Activated CD8-positive, alpha-beta memory T cell treated with anti-CD3 and anti-CD28 coated beads, Interleukin-2, amount 50 U/mL, for 48 hours (primary cell): ENCODE measurements at regions not wholly inside any gene's neighbourhood (a gene's known extent, or its start where the extent isn't known, plus 50 kb on each side); places are given as distances from the start of the nearest gene placed in this dataset.
"Not testable (repeated sequence)": the region's sequence is repeated elsewhere in the genome, so short reads cannot be mapped to it uniquely, and the experiment has no call there.

Source experiments
- DNase-seq: peaks from one replicate; pipeline ENCODE4 v3.0.0-alpha.2; 2020

DNA sequence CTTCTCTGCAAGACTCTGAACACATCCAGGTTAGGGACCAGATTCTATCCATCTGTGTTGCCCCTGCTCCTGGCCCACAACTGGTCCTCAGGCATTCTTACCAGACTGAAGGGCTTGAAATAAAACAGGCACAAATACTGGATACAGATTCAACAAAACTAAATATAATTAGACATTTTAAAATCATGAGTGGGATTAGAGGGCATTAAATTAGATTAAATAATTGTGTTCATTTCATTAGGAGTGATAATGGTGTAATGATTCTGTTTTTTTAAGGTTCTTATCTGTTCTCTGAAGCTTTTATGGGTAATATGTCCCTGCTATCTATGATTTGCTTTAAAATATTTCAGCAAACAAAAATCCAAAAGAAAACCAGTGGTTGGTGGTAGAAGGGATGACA is 226.5 kb downstream of the IRS1 start:
- DNase-seq, result no peak

DNA sequence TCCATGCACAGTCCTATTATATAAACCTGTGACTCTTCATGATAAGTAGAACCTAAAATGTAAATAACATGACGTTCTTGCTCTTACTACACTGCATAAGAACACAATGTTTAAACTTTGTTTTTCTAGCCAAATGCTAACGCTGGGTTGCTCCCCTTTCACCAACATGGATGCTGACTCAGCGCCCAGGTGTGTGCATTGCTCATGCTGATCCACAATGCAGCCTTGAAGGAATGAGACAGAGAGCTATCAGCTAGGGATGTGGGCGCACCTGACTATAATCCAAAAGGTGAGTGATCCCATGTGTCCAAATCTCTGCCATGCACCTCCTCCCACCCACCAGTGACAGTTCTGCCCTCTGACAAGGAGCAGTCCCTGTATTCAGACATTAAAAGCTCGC is 235.0 kb downstream of the IRS1 start:
- DNase-seq, result no peak

DNA sequence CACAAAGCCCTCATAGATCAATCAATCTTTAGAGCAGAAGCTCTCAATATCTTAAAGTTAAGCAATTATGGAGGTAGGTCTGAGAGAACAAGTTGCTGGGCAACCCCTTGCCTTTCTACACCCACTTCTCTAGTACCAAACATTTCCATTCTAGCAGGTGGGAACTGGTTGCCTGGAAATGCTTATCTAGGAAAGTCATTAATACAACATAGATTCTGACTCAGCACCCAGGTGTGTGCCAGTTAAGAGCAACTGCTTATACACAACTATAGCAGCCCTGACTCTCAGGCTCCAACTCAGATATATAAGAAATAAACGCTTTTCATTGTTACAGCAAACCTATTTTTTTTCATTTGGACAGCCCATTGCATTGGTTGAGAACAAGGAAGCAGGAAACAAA is 237.7 kb downstream of the IRS1 start:
- DNase-seq, result no peak

- DNase-seq, result no peak
These were observed 239.3 kb downstream of the IRS1 start for GRCh38 chr2:226560325-226560724.

- no peak for DNase-seq
These were observed 240.1 kb downstream of the IRS1 start for GRCh38 chr2:226559536-226559935.

DNA sequence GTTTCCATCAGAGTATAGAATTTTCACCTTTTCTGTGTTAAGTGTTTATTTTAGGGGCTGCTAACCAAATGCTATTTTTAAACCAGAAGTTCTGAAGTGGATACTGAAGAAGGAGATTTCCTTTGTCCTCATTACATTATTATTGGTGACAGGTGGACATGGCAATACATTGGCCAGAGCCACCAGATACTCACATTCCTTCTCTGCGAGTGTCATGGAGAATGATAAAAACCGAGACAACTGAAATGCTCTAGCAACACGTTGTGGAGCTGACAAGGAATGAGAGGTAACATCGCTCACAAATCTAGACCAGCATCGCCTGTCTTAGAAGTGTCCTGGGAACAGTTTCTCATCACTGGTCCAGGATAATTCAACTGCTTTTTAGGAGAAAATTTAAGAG is 241.2 kb downstream of the IRS1 start:
- no peak for DNase-seq

DNA sequence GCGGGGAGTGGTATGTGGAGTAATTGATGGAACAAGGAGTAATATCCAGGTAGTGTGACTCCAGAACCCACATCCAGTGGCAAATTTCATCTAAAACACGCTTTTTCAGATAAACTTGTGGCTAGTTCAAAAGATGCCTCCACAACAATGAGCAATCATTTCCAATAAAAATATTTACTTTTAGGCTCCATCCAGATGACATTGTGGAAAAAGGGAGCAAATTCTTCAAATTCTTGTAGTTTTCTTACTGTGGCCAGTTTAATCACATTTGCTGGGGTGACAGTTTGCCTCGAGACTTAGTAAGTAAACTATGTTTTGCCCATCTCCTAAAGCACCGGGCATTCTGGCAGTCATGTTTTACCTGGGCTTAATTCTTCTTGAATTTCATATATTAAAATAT is 243.6 kb downstream of the IRS1 start:
- DNase-seq, result no peak

- no peak for DNase-seq
These were observed 244.9 kb downstream of the IRS1 start for GRCh38 chr2:226554701-226555100.

- DNase-seq, result no peak
These were observed 246.3 kb downstream of the IRS1 start for GRCh38 chr2:226553333-226553732.

GRCh38 chr2:226552571-226553285 is 246.9 kb downstream of the IRS1 start:
- DNase-seq, result no peak

GRCh38 chr2:226551522-226552250 is 247.9 kb downstream of the IRS1 start:
- DNase-seq, result no peak

DNA sequence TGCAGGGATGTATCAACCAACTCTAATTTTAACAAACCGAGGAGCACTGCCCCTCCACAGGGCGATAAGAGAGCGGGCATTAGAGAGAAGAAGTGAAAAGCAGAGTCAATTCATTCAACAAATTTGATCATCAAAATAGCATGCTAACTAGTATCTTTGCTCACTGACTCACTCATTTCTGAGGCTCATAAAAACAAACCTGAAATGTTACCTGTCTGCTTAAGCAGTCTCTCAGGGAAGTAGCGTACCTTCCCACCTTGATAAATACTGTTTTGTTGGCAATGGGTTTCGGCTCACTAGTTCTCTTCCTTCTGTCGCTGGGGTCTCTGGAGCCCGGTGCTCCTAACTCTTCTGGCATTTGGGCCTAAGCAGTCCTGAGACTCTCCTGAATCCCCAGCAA is 248.8 kb downstream of the IRS1 start:
- no peak for DNase-seq

- no peak for DNase-seq
These were observed 250.9 kb downstream of the IRS1 start for GRCh38 chr2:226548732-226549131.

GRCh38 chr2:226544596-226545210 is 254.9 kb downstream of the IRS1 start:
- DNase-seq, result no peak

- no peak for DNase-seq
These were observed 259.2 kb downstream of the IRS1 start for GRCh38 chr2:226540204-226540994.

- DNase-seq, result no peak
These were observed 263.2 kb downstream of the IRS1 start for GRCh38 chr2:226536410-226536809.

- DNase-seq, result not testable (repeated sequence)
These were observed 266.6 kb downstream of the IRS1 start for GRCh38 chr2:226532976-226533375.

- no peak for DNase-seq
These were observed 268.4 kb downstream of the IRS1 start for GRCh38 chr2:226531061-226531810.

GRCh38 chr2:226529556-226529955 is 270.1 kb downstream of the IRS1 start:
- DNase-seq, result no peak

GRCh38 chr2:226526716-226527115 is 272.9 kb downstream of the IRS1 start:
- no peak for DNase-seq

DNA sequence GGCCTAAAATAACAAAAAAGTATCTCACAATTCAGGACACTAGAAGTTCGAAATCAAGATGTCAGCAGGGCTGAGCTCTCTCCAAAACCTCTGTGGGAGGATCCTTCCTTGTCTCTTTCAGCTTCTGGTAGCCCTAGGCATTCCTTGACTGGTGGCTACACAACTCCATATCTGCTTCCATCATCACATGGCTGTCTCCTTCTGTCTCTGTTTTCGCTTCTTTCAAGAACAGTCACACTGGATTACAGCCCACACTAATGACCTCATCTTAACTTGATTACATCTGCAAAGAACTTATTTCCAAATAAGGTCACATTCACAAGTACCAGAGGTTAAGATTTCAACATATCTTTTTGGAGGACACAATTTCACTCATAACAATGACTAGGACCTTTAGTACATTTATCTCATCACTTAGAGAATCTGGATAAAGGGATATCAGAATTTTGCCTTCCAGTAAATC is 275.2 kb downstream of the IRS1 start:
- DNase-seq, result no peak

- no peak for DNase-seq
These were observed 278.9 kb downstream of the IRS1 start for GRCh38 chr2:226520723-226521122.
